Motor neuron (in vitro differentiated cells): ENCODE measurements at regions not wholly inside any gene's neighbourhood (a gene's known extent, or its start where the extent isn't known, plus 50 kb on each side); places are given as distances from the start of the nearest gene placed in this dataset.
"Not testable (repeated sequence)": the region's sequence is repeated elsewhere in the genome, so short reads cannot be mapped to it uniquely, and the experiment has no call there.

Experiments used
- ATAC-seq, 8 experiments: fragments of 200-7000 bp; cut with Tn5 transposase; replicated peaks in 6 of 8; 2 replicates each; pipeline ENCODE4 v1.8.0; 2021; ENCODE audit warnings: mild to moderate bottlenecking in 8 of 8, moderate library complexity in 8 of 8
- H3K27ac ChIP-seq, 2 donors: fragments of 250-450 bp; sonication (Bioruptor Pico); 2 replicates each; pipeline ENCODE4 v1.9.0; 2021; ENCODE audit warnings: antibody characterized with exemption in 2 of 2, mild to moderate bottlenecking in 2 of 2, moderate library complexity in 1 of 2
- H3K4me1 ChIP-seq, 2 donors: fragments of 250-450 bp; sonication (Bioruptor Pico); replicated peaks in 1 of 2; 2 replicates each; pipeline ENCODE4 v1.6.1; 2021; ENCODE audit warnings: antibody characterized with exemption in 2 of 2, mild to moderate bottlenecking in 2 of 2, moderate library complexity in 1 of 2
- H3K4me3 ChIP-seq, 5 donors: fragments of 250-450 bp; sonication (Bioruptor Pico); 2 replicates each; pipeline ENCODE4 v1.9.0; 2021; ENCODE audit warnings: antibody characterized with exemption in 5 of 5, mild to moderate bottlenecking in 5 of 5, moderate library complexity in 4 of 5
- WGBS, 10 experiments: fragments of 450-650 bp; shearing (Covaris generic); methylation state at CpG; one replicate each; pipeline ENCODE4 v1.0.0; 2022; 5-methylcytosine and 5-hydroxymethylcytosine counted together
- in situ Hi-C, 9 experiments: fragments of 400-800 bp; cut with MboI; loops; one replicate each; pipeline ENCODE4 v1.15.0; 2021; ENCODE audit warnings: low sequenced_read_pairs in 9 of 9, low pct_unique_long_range_greater_than_20kb in 2 of 9; ENCODE audit not compliant: unreplicated experiment in 9 of 9

DNA sequence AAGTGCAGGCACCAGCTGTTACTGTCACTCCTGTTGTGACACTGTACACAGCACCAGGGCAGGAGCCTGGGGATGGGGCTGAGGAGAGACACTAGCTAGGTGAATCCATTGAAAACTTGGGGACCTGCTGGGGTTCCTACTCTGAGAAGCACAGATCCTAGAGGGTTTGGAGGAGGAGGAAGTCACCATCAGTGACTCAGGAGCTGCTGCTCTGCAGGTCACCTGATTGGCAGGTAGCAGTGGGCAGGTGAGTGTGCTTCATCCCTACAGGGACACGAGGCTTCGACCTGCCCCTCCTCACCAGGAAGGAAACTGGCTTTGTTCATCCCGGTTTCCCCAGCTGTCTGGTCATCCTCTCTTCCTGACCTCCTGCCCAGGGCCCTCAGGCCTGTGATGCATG is 491.6 kb downstream of the TMEM121 start:
- in situ Hi-C loops: loop anchor here in 1 of 9 experiments (25.0 kb wide), 1 partner anchor 481 kb away; the partner anchor contains the start of gene TMEM121
- WGBS, 10 experiments: 0% methylated on average over 2 of the region's 3 CpGs; no CpG with 5 or more reads in 9 of the 10 experiments
- H3K4me1 ChIP-seq, H3K27ac ChIP-seq, ATAC-seq, H3K4me3 ChIP-seq: not testable (repeated sequence)

- no peaks in the 10 kb centered on the region for H3K4me1 ChIP-seq
- in situ Hi-C loops: loop anchor here in 1 of 9 experiments (25.0 kb wide), 1 partner anchor 485 kb away; the partner anchor contains the start of gene TMEM121
- ATAC-seq: no peak
- H3K27ac ChIP-seq: no peak overlapping the region
- H3K4me3 ChIP-seq: no peak overlapping the region
- 47% methylated on average over 2 of the region's 3 CpGs; no CpG with 5 or more reads in 9 of the 10 experiments for WGBS, 10 experiments
These were observed 495.4 kb downstream of the TMEM121 start for GRCh38 chr14:106021832-106022231.

DNA sequence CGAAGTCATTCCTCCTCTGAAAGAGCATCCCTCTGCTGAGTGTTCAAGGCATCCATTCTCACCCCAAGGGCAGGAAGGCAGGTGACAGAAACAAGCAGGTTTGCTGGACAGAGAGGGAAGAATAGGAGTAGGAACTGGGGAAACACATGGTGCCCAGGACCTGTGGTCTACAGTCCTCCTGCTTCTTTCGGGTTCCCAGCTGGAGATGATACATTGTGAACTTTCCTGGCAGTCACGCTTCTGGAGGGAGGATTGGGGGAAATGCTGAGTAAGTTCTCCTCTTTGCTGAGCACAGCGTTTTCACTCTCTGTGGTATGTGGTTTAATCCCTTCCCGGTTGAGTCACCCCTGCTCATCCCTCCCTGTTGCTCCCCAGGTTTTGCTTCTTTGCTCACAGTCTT is 496.3 kb downstream of the TMEM121 start:
- peak in 2 of 8 experiments; percentile 64 to 72 for ATAC-seq
- H3K27ac ChIP-seq, H3K4me1 ChIP-seq, H3K4me3 ChIP-seq: not testable (repeated sequence)
- in situ Hi-C loops: loop anchor here in 1 of 9 experiments (25.0 kb wide), 1 partner anchor 485 kb away; the partner anchor contains the start of gene TMEM121
- WGBS, 10 experiments: 17 to 65% (median 19%) methylated on average over 2 to 3 of the region's 5 CpGs; no CpG with 5 or more reads in 7 of the 10 experiments

GRCh38 chr14:106023411-106023810 is 497.0 kb downstream of the TMEM121 start:
- in situ Hi-C loops: loop anchor here in 1 of 9 experiments (25.0 kb wide), 1 partner anchor 486 kb away; the partner anchor contains the start of gene TMEM121
- Histone ChIP-seq H3K4me1 (no peaks in the 10 kb centered on the region), H3K27ac (no peak overlapping the region), H3K4me3 (no peak overlapping the region)
- WGBS, 10 experiments: 27 to 60% (median 60%) methylated on average over 1 of the region's 1 CpG; no CpG with 5 or more reads in 7 of the 10 experiments
- ATAC-seq: no peak

GRCh38 chr14:106024983-106025604 is 498.7 kb downstream of the TMEM121 start:
- ATAC-seq: no peak
- Histone ChIP-seq H3K4me1 (no peaks in the 10 kb centered on the region), H3K27ac (no peak overlapping the region), H3K4me3 (no peak overlapping the region)
- in situ Hi-C loops: loop anchor here in 1 of 9 experiments (25.0 kb wide), 1 partner anchor 488 kb away; the partner anchor contains the start of gene TMEM121
- 0% methylated on average over 3 of the region's 7 CpGs; no CpG with 5 or more reads in 9 of the 10 experiments for WGBS, 10 experiments

- no peak for ATAC-seq
- 0 to 20% (median 10%) methylated on average over 1 to 4 of the region's 6 CpGs; no CpG with 5 or more reads in 5 of the 10 experiments for WGBS, 10 experiments
- in situ Hi-C loops: no loop called here
- no peaks in the 10 kb centered on the region for H3K4me1 ChIP-seq
- no peak overlapping the region for H3K4me3 ChIP-seq
- no peak overlapping the region for H3K27ac ChIP-seq
These were observed 499.6 kb downstream of the TMEM121 start for GRCh38 chr14:106026026-106026425.

GRCh38 chr14:106027759-106028158 is 501.4 kb downstream of the TMEM121 start:
- H3K27ac ChIP-seq, H3K4me3 ChIP-seq, ATAC-seq, H3K4me1 ChIP-seq, in situ Hi-C loops: not testable (repeated sequence)
- 0 to 92% (median 43%) methylated on average over 1 to 5 of the region's 6 CpGs; no CpG with 5 or more reads in 4 of the 10 experiments for WGBS, 10 experiments

- Histone ChIP-seq H3K4me1 (no peaks in the 10 kb centered on the region), H3K4me3 (no peak overlapping the region), H3K27ac (no peak overlapping the region)
- in situ Hi-C loops: no loop called here
- ATAC-seq: no peak
- 0 to 53% (median 26%) methylated on average over 1 to 4 of the region's 4 CpGs; no CpG with 5 or more reads in 1 of the 10 experiments for WGBS, 10 experiments
These were observed 503.6 kb downstream of the TMEM121 start for GRCh38 chr14:106029959-106030358.

DNA sequence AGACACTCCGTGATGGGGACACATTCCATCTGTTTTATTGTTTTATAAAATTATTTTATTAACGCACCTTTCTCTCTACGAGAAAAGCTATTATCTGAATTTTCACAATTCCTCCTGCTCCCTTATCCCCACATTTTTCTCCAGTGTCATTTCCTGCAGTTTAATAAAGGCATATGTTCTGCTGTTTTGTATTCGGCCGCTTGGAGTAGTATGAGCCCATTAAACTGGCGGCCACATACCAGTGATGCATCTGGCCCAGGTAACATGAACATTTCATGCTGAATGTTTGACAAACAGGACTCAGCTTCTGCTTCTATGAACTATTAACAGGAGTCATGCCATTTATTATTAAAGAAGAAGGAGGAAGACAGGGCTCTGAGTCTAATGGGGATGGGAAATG is 511.0 kb downstream of the TMEM121 start:
- no peak for ATAC-seq
- in situ Hi-C loops: no loop called here
- no peaks in the 10 kb centered on the region for H3K4me1 ChIP-seq
- 16 to 71% (median 43%) methylated on average over 2 to 6 of the region's 6 CpGs for WGBS, 10 experiments
- no peak overlapping the region for H3K4me3 ChIP-seq
- no peak overlapping the region for H3K27ac ChIP-seq

GRCh38 chr14:106038263-106038662 is 511.9 kb downstream of the TMEM121 start:
- ATAC-seq: peak in 2 of 8 experiments; percentile 72 to 86
- 0 to 15% (median 0%) methylated on average over 1 to 3 of the region's 3 CpGs; no CpG with 5 or more reads in 6 of the 10 experiments for WGBS, 10 experiments
- Histone ChIP-seq H3K27ac (no peak overlapping the region), H3K4me3 (no peak overlapping the region), H3K4me1 (no peaks in the 10 kb centered on the region)
- in situ Hi-C loops: no loop called here

DNA sequence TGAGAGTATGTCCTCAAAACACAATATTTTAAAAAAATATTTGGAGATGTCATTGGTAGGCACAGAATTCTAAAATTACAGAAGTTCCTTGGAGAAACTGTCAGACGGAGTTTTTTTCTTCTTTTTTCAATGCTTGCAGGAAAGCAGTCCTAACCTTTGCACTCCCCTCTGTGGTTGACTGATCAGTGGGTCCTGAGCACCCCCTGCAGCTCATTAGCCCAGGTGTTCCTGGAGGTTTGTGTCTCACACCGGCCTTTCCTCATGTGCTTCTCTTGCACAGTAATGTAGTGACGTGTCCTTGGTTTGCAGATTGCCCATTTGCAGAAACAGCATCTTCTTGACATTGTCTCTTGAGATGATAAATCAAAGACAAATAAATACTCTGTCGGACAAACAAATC is 513.0 kb downstream of the TMEM121 start:
- WGBS, 10 experiments: 8 to 58% (median 29%) methylated on average over 1 to 4 of the region's 4 CpGs; no CpG with 5 or more reads in 2 of the 10 experiments
- in situ Hi-C loops: no loop called here

DNA sequence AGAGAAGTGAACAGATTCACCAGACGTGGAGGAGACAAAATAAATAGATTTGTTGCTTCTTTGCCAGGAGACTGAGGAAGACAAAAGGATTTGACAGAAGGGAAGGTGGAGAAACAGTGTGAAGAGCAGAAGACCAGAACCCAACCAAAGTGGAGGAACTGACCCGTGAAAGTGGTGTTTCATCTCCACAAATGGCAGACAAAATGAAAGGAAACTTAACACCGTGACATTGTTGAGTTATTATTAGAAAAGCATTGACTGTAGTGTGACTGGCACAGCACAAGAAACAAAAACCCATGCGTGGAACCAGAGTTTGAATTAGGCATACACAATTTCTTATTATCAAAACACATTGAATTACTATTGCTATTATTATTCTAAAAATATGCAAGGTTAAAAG is 518.1 kb downstream of the TMEM121 start:
- H3K27ac ChIP-seq: no peak overlapping the region
- no peak for ATAC-seq
- no peaks in the 10 kb centered on the region for H3K4me1 ChIP-seq
- 4 to 50% (median 30%) methylated on average over 1 to 4 of the region's 4 CpGs; no CpG with 5 or more reads in 1 of the 10 experiments for WGBS, 10 experiments
- in situ Hi-C loops: no loop called here
- no peak overlapping the region for H3K4me3 ChIP-seq

More for the DNA sequence above, 513.0 kb downstream of the TMEM121 start:
- ATAC-seq: peak in 2 of 8 experiments; percentile 36 to 60
- H3K4me3 ChIP-seq: no peak overlapping the region
- no peaks in the 10 kb centered on the region for H3K4me1 ChIP-seq
- no peak overlapping the region for H3K27ac ChIP-seq

DNA sequence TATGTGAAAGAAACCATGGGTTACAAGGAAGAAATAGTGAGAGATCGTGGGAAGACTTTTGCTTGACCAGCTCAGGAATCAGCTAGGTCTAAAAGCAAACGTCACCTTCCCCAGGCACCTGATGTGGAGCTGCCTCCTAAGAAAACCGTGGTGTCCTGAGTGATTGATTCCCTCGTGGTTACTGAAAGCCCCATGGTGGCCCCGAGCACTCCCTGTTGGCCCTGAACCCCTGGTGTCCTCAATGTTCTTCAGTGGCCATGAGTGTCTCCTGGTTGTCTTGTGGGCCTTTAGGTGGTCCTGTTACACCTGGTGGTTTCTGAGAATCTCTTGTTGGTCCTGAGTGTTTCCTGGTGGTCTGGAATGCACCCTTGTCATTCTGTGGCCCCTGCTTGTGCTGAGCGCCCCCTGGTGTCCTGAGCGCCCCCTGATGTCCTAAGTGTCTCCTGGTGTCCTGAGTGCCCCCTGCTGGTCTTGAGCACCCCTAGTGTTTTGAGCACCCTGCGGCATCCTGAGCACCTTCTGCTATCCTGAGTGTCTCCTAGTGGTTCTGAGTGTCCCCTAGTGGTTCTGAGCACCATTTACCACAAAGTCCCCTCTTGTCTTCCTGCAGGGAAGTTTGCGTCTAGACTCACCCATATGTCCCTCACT is 518.7 kb downstream of the TMEM121 start:
- ATAC-seq: peak in 2 of 8 experiments; percentile 57 to 97
- WGBS, 10 experiments: 10 to 71% (median 26%) methylated on average over 1 to 7 of the region's 9 CpGs; no CpG with 5 or more reads in 2 of the 10 experiments
- in situ Hi-C loops: no loop called here

More for the DNA sequence above, 518.7 kb downstream of the TMEM121 start:
- Histone ChIP-seq H3K4me3 (no peak overlapping the region), H3K27ac (no peak overlapping the region), H3K4me1 (no peaks in the 10 kb centered on the region)
